RWPE2 (cell line): ENCODE measurements at regions not wholly inside any gene's neighbourhood (a gene's known extent, or its start where the extent isn't known, plus 50 kb on each side); places are given as distances from the start of the nearest gene placed in this dataset.

Experiments used
- ATAC-seq: fragments of 200-7000 bp; cut with Tn5 transposase; 3 replicates; pipeline ENCODE4 v1.9.1; 2021; ENCODE audit warnings: low read depth
- DNase-seq: peaks from one replicate; pipeline ENCODE4 v3.0.0-alpha.2; 2020; ENCODE audit warnings: low spot score
- H3K27ac ChIP-seq: fragments of 450-650 bp; 2 replicates; pipeline ENCODE4 v1.5.1; 2017; ENCODE audit warnings: mild to moderate bottlenecking; ENCODE audit not compliant: poor library complexity, severe bottlenecking
- H3K27me3 ChIP-seq: fragments of 250-450 bp; sonication (Bioruptor Pico); 2 replicates; pipeline ENCODE4 v1.5.1; 2021; ENCODE audit warnings: mild to moderate bottlenecking, moderate library complexity; ENCODE audit not compliant: insufficient read depth, poor library complexity, severe bottlenecking
- H3K36me3 ChIP-seq: fragments of 250-450 bp; sonication (Bioruptor Pico); 2 replicates; pipeline ENCODE4 v1.5.1; 2020; ENCODE audit warnings: low read depth, mild to moderate bottlenecking, moderate library complexity
- H3K4me1 ChIP-seq: fragments of 250-450 bp; sonication (Bioruptor Pico); 2 replicates; pipeline ENCODE4 v1.5.1; 2021; ENCODE audit warnings: mild to moderate bottlenecking, moderate library complexity; ENCODE audit not compliant: insufficient read depth, poor library complexity, severe bottlenecking
- H3K4me3 ChIP-seq: fragments of 250-450 bp; sonication (Bioruptor Pico); 2 replicates; pipeline ENCODE4 v1.5.1; 2021; ENCODE audit warnings: mild to moderate bottlenecking, moderate library complexity; ENCODE audit not compliant: severe bottlenecking
- H3K9me3 ChIP-seq: fragments of 250-450 bp; sonication (Bioruptor Pico); 2 replicates; pipeline ENCODE4 v1.5.1; 2021; ENCODE audit warnings: mild to moderate bottlenecking, moderate library complexity; ENCODE audit not compliant: severe bottlenecking
- CTCF ChIP-seq: fragments of 450-650 bp; IDR thresholded peaks from one replicate; pipeline ENCODE4 v1.5.1; 2017; ENCODE audit warnings: mild to moderate bottlenecking, moderate library complexity; ENCODE audit not compliant: poor library complexity, severe bottlenecking

GRCh38 chr3:68045976-68046375, 391.6 kb upstream of the SUCLG2 start:
- Histone ChIP-seq H3K36me3 (no peaks in the 10 kb centered on the region), H3K4me1 (no peaks in the 10 kb centered on the region)
- DNase-seq: no peak

GRCh38 chr3:68033867-68034266, 379.5 kb upstream of the SUCLG2 start:
- no peaks in the 10 kb centered on the region for H3K27me3 ChIP-seq
- no peak overlapping the region for H3K27ac ChIP-seq
- TF ChIP-seq CTCF: no peak
- no peak for ATAC-seq
- no peaks in the 10 kb centered on the region for H3K4me1 ChIP-seq
- no peak for DNase-seq
- no peaks in the 10 kb centered on the region for H3K9me3 ChIP-seq
- H3K4me3 ChIP-seq: no peak overlapping the region
- H3K36me3 ChIP-seq: no peaks in the 10 kb centered on the region

More at GRCh38 chr3:68045976-68046375, 391.6 kb upstream of the SUCLG2 start:
- Histone ChIP-seq H3K27ac (no peak overlapping the region), H3K27me3 (no peaks in the 10 kb centered on the region), H3K4me3 (no peak overlapping the region), H3K9me3 (no peaks in the 10 kb centered on the region)
- ATAC-seq: no peak
- no peak for TF ChIP-seq CTCF

- Histone ChIP-seq H3K27ac (no peak overlapping the region), H3K27me3 (no peaks in the 10 kb centered on the region), H3K36me3 (no peaks in the 10 kb centered on the region), H3K4me1 (no peaks in the 10 kb centered on the region), H3K9me3 (no peaks in the 10 kb centered on the region), H3K4me3 (no peak overlapping the region)
- ATAC-seq (no peak), DNase-seq (no peak)
- TF ChIP-seq CTCF: no peak
Observed at GRCh38 chr3:68032209-68032608, 377.8 kb upstream of the SUCLG2 start.

DNA sequence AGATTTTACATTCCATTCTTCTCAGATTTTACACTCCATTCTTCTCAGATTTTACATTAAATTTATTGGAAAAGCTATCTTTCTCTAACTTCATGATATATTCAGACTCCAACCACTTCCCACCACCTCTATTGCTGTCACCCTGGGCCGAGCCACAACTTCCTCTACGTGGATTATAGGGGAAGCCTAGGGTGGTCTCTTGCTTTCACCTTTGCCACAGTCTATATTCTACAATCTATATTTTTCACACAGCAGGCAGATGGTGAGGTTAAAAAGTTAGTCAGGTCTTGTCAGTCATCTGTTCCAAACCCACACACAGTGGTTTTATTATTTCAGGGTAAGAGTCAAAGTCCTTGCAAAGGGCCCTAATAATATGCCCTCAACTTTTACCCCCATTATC, 370.8 kb upstream of the SUCLG2 start:
- Histone ChIP-seq H3K4me1 (no peaks in the 10 kb centered on the region), H3K36me3 (no peaks in the 10 kb centered on the region), H3K9me3 (no peaks in the 10 kb centered on the region), H3K27me3 (no peaks in the 10 kb centered on the region), H3K4me3 (no peak overlapping the region), H3K27ac (no peak overlapping the region)
- no peak for TF ChIP-seq CTCF
- DNase-seq (no peak), ATAC-seq (no peak)

DNA sequence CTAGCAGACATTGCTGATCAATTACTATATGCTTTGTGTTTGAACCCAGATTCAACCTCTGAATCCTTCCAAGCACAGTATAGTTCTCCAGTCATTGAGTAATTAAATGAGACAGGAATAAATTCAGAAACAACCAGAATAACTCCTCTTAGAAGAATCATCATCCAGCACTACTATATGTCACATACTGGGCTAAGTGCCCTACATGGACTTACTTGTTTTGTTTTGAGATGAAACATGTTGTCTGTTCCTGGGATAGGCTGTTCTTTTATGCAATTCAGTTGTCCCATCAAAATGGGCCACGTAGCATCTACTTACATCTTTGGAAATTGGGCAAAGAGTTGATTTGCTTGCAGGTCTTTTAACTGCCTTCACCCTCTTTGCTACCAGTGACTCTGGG, 365.5 kb upstream of the SUCLG2 start:
- Histone ChIP-seq H3K27ac (no peak overlapping the region), H3K4me3 (no peak overlapping the region)
- no peak for TF ChIP-seq CTCF

More for the DNA sequence above, 365.5 kb upstream of the SUCLG2 start:
- Histone ChIP-seq H3K4me1 (no peaks in the 10 kb centered on the region), H3K9me3 (no peaks in the 10 kb centered on the region), H3K27me3 (no peaks in the 10 kb centered on the region), H3K36me3 (no peaks in the 10 kb centered on the region)
- DNase-seq (no peak), ATAC-seq (no peak)
